ENCODE measurements at regions not wholly inside any gene's neighbourhood (a gene's known extent, or its start where the extent isn't known, plus 50 kb on each side); places are given as distances from the start of the nearest gene placed in this dataset.

DNA sequence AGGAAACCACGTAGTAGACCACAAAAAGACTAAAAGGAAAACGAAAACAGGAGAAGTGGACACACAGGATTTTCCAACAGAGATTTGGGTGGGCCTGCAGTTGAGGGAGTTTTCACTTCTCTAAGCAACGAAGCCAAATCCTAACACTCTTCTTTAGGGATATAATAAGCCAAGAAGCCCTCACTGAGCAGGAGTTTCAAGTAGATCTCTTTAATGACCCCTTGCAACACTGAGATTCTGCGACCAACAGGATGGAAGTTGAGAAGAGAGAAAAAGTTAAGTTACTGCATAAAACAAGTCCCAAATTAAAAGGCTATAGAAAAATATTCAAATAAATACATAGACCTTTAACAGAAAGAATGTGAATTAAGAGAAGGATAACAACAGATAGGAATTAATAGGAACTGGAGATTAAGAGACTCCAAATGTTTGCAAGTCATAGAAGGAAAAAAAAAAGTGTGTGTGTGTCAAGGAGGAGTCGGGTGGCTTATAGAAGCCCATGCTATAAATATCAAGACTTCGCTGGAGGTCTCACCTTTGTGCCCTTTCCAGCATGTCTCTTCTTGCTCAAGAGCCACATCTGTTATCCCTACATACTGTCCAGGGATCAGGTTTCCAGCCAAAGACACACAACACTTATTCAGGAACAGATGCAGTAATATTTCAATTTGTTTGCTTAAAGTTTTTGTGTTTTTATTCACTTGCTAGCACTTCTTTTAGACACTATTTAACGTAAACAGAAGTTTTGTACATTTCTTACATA lies 69.4 kb upstream of the ARHGAP28 start:
- no peak for DNase-seq

DNA sequence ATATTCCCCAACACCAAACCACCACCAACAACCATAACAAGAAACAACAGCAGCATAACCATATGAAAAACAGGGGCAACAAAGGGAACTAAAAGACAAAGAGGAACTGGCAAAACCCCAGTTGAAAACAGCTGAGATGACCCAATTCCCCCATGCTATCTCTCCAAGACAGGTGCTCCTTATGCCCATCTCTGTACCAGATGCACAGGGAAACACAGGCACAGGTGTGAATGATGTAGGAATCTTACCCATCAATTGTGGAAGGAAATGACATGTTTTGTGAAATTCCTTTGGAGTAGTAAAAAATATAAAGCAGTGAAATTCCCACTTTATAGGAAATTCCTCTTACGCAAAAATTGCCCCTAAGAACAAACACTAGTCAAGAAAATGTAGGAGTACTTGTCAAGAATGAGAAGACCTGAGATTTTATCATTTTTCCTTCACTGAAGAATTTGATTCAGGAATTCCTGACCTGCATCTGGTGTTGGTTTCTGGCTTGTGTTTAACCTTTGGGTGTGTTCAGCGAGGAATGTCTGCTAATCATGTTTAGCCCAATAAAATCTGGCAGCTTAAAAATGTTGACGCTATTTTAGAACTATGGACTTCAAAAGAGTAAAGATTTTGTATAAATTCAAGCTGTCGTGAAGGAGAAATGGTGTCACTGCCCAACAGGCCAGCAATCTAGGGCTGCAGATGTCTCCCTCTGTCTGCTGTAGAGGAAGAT lies 67.7 kb upstream of the ARHGAP28 start:
- DNase-seq: no peak

DNA sequence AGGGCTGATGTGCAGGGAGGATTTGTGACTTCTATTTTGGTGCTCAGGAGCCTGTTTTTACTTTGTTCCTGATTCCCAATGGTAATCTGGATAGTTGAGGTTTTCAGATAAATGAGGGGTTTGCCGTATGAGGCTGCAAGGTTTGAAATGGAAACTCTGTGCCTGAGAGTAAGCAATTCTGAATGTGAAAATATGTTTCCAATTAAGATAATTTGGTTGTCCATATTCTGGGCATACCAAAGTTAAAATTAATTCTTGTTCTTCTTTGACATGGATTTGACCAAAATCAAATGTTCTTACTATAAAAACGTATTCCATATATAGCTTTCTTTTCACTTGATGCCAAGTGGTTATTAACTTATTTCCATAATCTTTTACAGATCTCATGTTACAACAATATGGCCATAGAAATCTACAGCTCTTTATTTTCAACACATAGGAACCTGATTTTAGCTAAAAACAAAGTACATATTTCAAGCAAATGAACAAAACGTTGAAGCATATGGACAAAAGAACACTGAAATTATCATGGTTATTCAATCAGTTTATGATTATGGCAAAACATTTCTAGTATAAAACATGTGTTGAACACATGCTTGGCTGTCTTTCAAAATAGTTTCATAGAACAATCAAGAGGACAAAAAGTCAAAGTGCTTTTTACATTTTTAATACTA lies 63.4 kb upstream of the ARHGAP28 start:
- DNase-seq: no peak

DNA sequence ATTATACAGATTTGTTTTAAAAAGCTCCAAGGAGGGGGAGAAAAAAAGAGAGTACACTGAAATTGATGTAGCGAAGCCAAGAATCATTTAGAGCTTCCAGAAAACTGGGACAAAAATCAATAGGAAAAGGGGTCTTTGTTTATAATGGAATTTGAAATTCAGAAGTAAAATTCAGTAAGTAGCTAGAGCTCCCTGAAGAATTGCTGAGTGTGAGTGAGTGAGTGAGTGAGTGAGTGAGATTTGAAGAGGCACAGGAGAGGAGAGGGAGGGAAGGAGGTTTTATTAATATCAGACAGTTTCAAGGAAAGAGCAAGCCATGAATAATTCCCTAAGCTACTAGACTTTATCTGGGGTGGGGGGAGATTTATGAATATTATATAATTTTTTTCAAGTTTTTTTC lies 60.7 kb upstream of the ARHGAP28 start:
- no peak for DNase-seq

DNA sequence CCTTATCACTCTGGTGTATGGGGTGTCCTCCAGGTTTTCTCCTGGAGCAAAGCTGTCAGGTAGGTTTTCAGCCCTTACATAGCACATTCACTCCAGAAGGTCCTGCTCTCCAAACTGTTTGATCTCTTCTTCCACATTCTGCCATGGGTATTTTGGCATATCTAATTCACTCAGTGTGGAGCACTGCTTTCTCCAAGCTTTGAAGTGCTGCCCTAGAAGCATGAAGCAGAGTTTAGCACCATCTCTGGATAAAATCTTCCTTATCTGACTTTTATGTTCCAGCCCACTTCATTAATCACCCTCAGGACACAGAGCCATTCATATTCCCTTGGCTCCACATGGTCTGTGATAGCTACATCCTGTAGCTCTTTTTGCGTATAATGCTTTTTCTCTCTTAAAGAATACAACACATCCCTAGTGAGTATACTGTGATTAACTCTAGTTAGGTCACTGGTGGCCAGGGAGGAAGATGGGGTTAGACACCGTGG lies 56.7 kb upstream of the ARHGAP28 start:
- no peak for DNase-seq

DNA sequence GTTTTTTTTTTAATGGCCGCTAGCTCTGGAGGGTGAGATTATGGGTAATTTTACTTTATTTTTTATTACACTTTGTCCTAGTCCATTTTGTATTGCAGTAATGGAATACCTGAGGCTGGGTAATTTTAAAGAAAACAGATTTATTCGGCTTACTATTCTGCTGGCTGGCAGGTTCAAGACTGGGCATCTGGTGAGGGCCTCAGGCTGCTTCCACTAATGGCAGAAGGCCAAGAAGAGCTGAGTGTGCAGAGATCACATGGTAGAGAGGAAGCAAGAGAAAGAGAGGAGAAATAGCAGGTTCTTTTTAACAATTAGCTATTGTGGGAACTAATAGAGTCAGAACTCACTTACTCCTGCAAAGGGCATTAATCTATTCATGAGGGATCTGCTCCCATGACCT lies 52.4 kb upstream of the ARHGAP28 start:
- DNase-seq: no peak

DNA sequence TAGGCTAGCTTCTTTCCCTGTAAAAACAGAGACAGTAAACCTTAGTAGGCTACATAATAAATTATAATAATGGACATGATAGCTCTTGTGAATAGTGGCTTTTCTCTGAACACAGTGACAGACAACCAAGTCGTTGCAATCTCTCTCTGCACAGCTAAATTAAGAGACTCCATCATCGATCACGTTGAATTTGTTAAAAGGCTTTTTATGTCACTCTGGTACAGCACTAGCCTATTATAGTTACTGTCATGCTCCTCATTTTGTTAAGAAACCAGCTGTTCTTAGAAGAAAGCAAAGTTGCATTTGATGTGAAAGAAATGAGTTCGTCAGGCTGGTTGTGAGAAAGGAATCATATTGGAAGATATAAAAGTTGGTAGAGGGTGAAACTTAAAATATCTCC lies 50.3 kb upstream of the ARHGAP28 start:
- DNase-seq: no peak

Measured in NCI-H1930 (cell line).